ENCODE measurements at regions not wholly inside any gene's neighbourhood (a gene's known extent, or its start where the extent isn't known, plus 50 kb on each side); places are given as distances from the start of the nearest gene placed in this dataset.
A peak's percentile ranks its signal among the peaks of the same experiment; 100 is the strongest.

DNA sequence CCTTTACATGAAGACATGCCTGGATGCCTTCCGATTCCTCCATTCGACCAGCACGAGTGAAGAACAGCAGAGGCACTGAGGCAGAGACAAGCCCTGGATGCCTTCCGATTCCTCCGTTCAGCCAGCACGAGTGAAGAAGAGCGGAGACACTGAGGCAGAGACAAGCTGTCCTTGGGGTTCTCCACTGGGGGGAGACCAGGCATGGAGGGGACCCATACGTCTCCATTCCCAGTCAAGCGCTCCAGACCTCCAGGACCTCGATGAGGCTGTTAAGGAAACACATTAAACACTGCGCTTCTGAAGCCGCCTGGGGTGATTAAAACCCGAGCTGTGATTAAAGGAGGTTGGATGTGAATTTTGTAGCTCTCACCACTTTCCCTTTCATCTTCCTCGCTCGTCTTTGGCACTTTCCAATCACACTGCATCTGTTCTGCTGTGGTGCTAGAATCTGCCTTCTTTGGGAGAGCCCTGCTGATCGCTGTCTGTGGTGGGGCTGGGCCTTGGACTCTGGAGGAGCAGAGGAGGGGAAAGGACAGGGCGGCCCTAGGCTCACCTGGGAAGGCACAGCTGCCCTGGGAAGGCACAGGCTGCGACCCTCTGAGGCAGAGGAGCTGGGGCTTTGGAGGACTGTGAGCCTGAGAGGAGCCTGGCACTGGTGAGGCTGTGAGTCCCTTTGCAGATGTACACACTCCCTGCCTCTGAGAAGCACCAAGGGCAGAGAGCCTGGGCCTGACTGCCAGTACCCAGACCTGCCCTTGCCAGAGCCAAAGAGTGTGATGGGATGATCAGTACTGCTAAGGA, 463.1 kb upstream of the HS6ST1 start:
- H3K79me2 ChIP-seq (ENCODE audit: control insufficient read depth, insufficient read depth, low read length): no peaks in the 10 kb centered on the region
- no peaks in the 10 kb centered on the region for H3K36me3 ChIP-seq (ENCODE audit: control insufficient read depth, insufficient read depth, low read length)
- H3K27ac ChIP-seq (ENCODE audit: extremely low read depth, low read depth, low read length): no peak overlapping the region
- no peaks in the 10 kb centered on the region for H3K4me1 ChIP-seq (replicated peaks in 1 of 2; ENCODE audit: control insufficient read depth in 2 of 2, insufficient read depth in 2 of 2, low read length in 2 of 2)
- intact Hi-C loops (cut with micrococcal nuclease) (no loop called here), in situ Hi-C loops (cut with MboI) (no loop called here)
- H3K27me3 ChIP-seq (ENCODE audit: control insufficient read depth in 2 of 2, insufficient read depth in 2 of 2, low read length in 2 of 2): peaks cover 2 to 50% of the 10 kb centered on the region in 2 experiments; a peak in 3 of 5 replicates
- no peak for TF ChIP-seq ZNF431 (CRISPR knock-in tag; IDR thresholded peaks at IDR 0.05)
- no peak for TF ChIP-seq IRF2 (CRISPR knock-in tag; IDR thresholded peaks at IDR 0.05)
- TF ChIP-seq, protein P1, sequence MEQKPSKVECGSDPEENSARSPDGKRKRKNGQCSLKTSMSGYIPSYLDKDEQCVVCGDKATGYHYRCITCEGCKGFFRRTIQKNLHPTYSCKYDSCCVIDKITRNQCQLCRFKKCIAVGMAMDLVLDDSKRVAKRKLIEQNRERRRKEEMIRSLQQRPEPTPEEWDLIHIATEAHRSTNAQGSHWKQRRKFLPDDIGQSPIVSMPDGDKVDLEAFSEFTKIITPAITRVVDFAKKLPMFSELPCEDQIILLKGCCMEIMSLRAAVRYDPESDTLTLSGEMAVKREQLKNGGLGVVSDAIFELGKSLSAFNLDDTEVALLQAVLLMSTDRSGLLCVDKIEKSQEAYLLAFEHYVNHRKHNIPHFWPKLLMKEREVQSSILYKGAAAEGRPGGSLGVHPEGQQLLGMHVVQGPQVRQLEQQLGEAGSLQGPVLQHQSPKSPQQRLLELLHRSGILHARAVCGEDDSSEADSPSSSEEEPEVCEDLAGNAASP (IDR thresholded peaks at IDR 0.05): no peak
- no peak for TF ChIP-seq RHOXF2B (CRISPR knock-in tag; conservative IDR thresholded peaks at IDR 0.05)
- TF ChIP-seq, protein P2, sequence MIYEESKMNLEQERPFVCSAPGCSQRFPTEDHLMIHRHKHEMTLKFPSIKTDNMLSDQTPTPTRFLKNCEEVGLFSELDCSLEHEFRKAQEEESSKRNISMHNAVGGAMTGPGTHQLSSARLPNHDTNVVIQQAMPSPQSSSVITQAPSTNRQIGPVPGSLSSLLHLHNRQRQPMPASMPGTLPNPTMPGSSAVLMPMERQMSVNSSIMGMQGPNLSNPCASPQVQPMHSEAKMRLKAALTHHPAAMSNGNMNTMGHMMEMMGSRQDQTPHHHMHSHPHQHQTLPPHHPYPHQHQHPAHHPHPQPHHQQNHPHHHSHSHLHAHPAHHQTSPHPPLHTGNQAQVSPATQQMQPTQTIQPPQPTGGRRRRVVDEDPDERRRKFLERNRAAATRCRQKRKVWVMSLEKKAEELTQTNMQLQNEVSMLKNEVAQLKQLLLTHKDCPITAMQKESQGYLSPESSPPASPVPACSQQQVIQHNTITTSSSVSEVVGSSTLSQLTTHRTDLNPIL (CRISPR knock-in tag; IDR thresholded peaks at IDR 0.05): no peak
- TF ChIP-seq MAFK (IDR thresholded peaks at IDR 0.05; ENCODE audit: low read length): no peak
- no peak for TF ChIP-seq ZNF830 (CRISPR knock-in tag; IDR thresholded peaks at IDR 0.05)
- no peak for TF ChIP-seq MXI1 (IDR thresholded peaks at IDR 0.05; ENCODE audit: low read depth, low read length)
- TF ChIP-seq SIN3A (IDR thresholded peaks at IDR 0.05; ENCODE audit: borderline replicate concordance in 2 of 2, control insufficient read depth in 1 of 2, low read depth in 2 of 2, low read length in 2 of 2): no peak
- no peak for TF ChIP-seq CEBPG (CRISPR knock-in tag; IDR thresholded peaks at IDR 0.05)
- TF ChIP-seq CEBPG (tag; conservative IDR thresholded peaks at IDR 0.05 in 1 of 2, IDR thresholded peaks at IDR 0.05 in 1 of 2): no peak
- no peak for TF ChIP-seq MEF2D (tag; conservative IDR thresholded peaks at IDR 0.05; ENCODE audit: low read depth)
- TF ChIP-seq SAFB2 (IDR thresholded peaks at IDR 0.05; ENCODE audit: borderline replicate concordance, low read depth, low read length, severe bottlenecking): no peak
- no peak for TF ChIP-seq ZNF121 (CRISPR knock-in tag; conservative IDR thresholded peaks at IDR 0.05)
- TF ChIP-seq MEIS2 (IDR thresholded peaks at IDR 0.05; ENCODE audit: partially characterized antibody): no peak
- TF ChIP-seq, protein P3, sequence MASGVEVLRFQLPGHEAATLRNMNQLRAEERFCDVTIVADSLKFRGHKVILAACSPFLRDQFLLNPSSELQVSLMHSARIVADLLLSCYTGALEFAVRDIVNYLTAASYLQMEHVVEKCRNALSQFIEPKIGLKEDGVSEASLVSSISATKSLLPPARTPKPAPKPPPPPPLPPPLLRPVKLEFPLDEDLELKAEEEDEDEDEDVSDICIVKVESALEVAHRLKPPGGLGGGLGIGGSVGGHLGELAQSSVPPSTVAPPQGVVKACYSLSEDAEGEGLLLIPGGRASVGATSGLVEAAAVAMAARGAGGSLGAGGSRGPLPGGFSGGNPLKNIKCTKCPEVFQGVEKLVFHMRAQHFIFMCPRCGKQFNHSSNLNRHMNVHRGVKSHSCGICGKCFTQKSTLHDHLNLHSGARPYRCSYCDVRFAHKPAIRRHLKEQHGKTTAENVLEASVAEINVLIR (CRISPR knock-in tag; IDR thresholded peaks at IDR 0.05): no peak
- ChIA-PET POLR2A (interaction anchor here (0.5 kb wide), 1 partner anchor 243 kb away, joined by 3 read pairs; no protein-coding TSS in a partner anchor), CTCF (ENCODE audit: low intra/inter-chr PET ratio) (no interaction called here)
- no peak overlapping the region for H3K4me3 ChIP-seq
- H3K9me1 ChIP-seq (ENCODE audit: control insufficient read depth, insufficient read depth, low read length): no peaks in the 10 kb centered on the region
- under 1% methylated on average over 15 of the region's 18 CpGs for WGBS (ENCODE audit: insufficient coverage, low coverage, missing lambda C conversion rate)
- no peak overlapping the region for H2AFZ ChIP-seq (ENCODE audit: low read depth, low read length)
- FAIRE-seq (no peak), ATAC-seq (no peak), DNase-seq (ENCODE audit: extremely low read depth in 1 of 4, low spot score in 3 of 4) (no peak)
- H3K9me3 ChIP-seq (replicated peaks; ENCODE audit: control insufficient read depth, insufficient read depth, low read depth, low read length): no peaks in the 10 kb centered on the region
- H3K9ac ChIP-seq (ENCODE audit: insufficient read depth in 1 of 2, low read depth in 2 of 2, low read length in 2 of 2): peak overlapping the region in 1 of 2 experiments; percentile 35; a peak in 1 of 4 replicates
- 0 out of 2 replicates have a peak, but pooled peaks cover 3% of the 10 kb centered on the region for H4K20me1 ChIP-seq (replicated peaks; ENCODE audit: control insufficient read depth, insufficient read depth, low read length)
- no peak overlapping the region for H3K4me2 ChIP-seq (ENCODE audit: insufficient read depth, low read length)
- no TSS peak for BruUV-seq (replicated peaks)
